Caco-2 (cell line): ENCODE measurements at regions not wholly inside any gene's neighbourhood (a gene's known extent, or its start where the extent isn't known, plus 50 kb on each side); places are given as distances from the start of the nearest gene placed in this dataset.

Experiments
- BruUV-seq: library from RNA; stranded (reverse); fragments of 400-500 nt; replicated peaks from 2 replicates; lab custom pipeline; 2021; lab: Mats Ljungman, UMichigan
- CTCF ChIA-PET: fragments of 300-600 bp; sonication (Branson Sonifier 250); formaldehyde crosslinking; loops from one replicate; lab custom pipeline; 2022; ENCODE audit warnings: antibody characterized with exemption; lab: Charles Lee
- POLR2A ChIA-PET: fragments of 300-600 bp; sonication (Branson Sonifier 250); formaldehyde crosslinking; loops from one replicate; lab custom pipeline; 2022; ENCODE audit warnings: antibody characterized with exemption; lab: Charles Lee
- DNase-seq, 2 experiments: peaks; one replicate each; pipeline versions ENCODE4 v3.0.0 to v3.0.0-alpha.2; 2020 to 2022
- H3K27me3 ChIP-seq: replicated peaks from 2 replicates; pipeline ENCODE4 v1.6.0; 2011; ENCODE audit warnings: low read length; ENCODE audit not compliant: control insufficient read depth, insufficient read depth
- H3K36me3 ChIP-seq: 2 replicates; pipeline ENCODE4 v1.5.1; 2011; ENCODE audit warnings: low read length; ENCODE audit not compliant: control insufficient read depth, insufficient read depth
- H3K4me1 ChIP-seq: fragments of 250-450 bp; sonication (Bioruptor Pico); 2 replicates; pipeline ENCODE4 v1.5.1; 2020; ENCODE audit warnings: mild to moderate bottlenecking
- H3K4me3 ChIP-seq: 2 replicates; pipeline ENCODE4 v1.5.1; 2011; ENCODE audit warnings: low read depth, mild to moderate bottlenecking, control low read depth, low read length
- H3K9me3 ChIP-seq: fragments of 250-450 bp; sonication (Bioruptor Pico); 2 replicates; pipeline ENCODE4 v1.5.1; 2020; ENCODE audit warnings: mild to moderate bottlenecking, moderate library complexity
- H3K27ac Mint-ChIP-seq: one replicate; pipeline ENCODE4 v1.8.0; 2022; ENCODE audit warnings: mixed read lengths; ENCODE audit not compliant: unreplicated experiment
- H3K27me3 Mint-ChIP-seq: one replicate; pipeline ENCODE4 v1.8.0; 2022; ENCODE audit warnings: mixed read lengths; ENCODE audit not compliant: insufficient read depth, unreplicated experiment
- H3K36me3 Mint-ChIP-seq: one replicate; pipeline ENCODE4 v1.8.0; 2022; ENCODE audit warnings: mild to moderate bottlenecking, mixed read lengths; ENCODE audit not compliant: insufficient read depth, unreplicated experiment
- H3K4me1 Mint-ChIP-seq: one replicate; pipeline ENCODE4 v1.8.0; 2022; ENCODE audit warnings: low read depth, mixed read lengths; ENCODE audit not compliant: unreplicated experiment
- H3K4me3 Mint-ChIP-seq: one replicate; pipeline ENCODE4 v1.8.0; 2022; ENCODE audit warnings: mild to moderate bottlenecking, moderate library complexity, mixed read lengths; ENCODE audit not compliant: unreplicated experiment
- H3K9me3 Mint-ChIP-seq: one replicate; pipeline ENCODE4 v1.8.0; 2022; ENCODE audit warnings: mixed read lengths; ENCODE audit not compliant: unreplicated experiment
- CTCF ChIP-seq, 2 experiments: fragments of 200-600 bp in 1 of 2; IDR thresholded peaks; 1 replicate in 1 of 2; 2 replicates in 1 of 2; pipeline versions ENCODE4 v1.5.1 to v1.8.0; 2011 to 2022; ENCODE audit warnings: antibody characterized with exemption in 1 of 2, control low read depth in 1 of 2, inconsistent platforms in 1 of 2, low read depth in 1 of 2, low read length in 1 of 2, mild to moderate bottlenecking in 1 of 2, moderate library complexity in 1 of 2; ENCODE audit not compliant: insufficient read depth in 1 of 2, severe bottlenecking in 1 of 2, unreplicated experiment in 1 of 2
- intact Hi-C: fragments of 100-400 bp; cut with micrococcal nuclease; formaldehyde crosslinking; loops from one replicate; pipeline ENCODE4 v1.10.0; 2022; ENCODE audit not compliant: unreplicated experiment

DNA sequence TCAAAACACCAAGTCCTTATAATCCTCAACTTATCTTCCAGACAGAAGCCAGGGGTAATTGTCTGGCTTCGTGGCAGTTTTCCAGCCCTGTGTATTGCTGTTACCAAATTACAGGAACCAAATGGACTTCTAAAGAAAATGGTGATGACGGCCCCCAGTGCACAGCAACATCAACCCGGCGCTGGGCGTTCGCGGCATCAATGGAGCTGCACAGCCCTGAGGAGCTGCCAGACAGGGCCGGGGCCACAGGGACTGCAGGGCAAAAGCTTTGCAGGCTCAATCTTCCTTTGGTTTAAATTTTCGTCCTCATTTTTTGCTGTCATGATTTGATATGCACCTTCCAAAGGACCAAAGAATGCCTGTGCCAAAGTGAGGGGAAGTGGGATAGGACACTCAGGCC is 292.5 kb downstream of the BRD1 start:
- POLR2A ChIA-PET, result no interaction called here

DNA sequence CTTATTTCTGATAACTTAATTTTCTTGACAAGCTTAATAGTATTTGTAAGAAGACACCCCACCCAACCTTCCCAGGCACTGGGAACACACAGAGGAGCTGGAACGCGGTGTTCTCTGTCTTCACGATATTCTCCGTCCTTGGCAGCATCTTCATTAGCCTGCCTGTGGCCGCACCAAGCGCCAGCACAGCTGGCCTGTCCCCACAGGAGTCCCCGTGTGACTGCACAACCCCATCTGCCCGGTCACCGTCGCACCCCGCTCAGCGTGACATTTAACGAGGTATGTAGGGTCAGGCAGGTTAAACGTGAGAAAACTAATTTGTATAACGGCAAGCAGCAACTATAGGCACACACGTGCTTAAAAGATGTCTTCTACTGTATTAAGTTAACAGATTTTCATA is 293.3 kb downstream of the BRD1 start:
- H3K4me3 Mint-ChIP-seq, result no peak overlapping the region
- TF ChIP-seq CTCF (IDR thresholded peaks at IDR 0.05; ENCODE audit: insufficient read depth in 1 of 2, low read depth in 1 of 2, low read length in 1 of 2, severe bottlenecking in 1 of 2, unreplicated experiment in 1 of 2), result no peak
- H3K9me3 ChIP-seq, result no peaks in the 10 kb centered on the region
- H3K4me1 ChIP-seq, result no peaks in the 10 kb centered on the region
- no peaks in the 10 kb centered on the region for H3K9me3 Mint-ChIP-seq
- ChIA-PET CTCF (no interaction called here), POLR2A (no interaction called here)
- DNase-seq, result no peak
- H3K27me3 Mint-ChIP-seq, result no peaks in the 10 kb centered on the region
- no peak overlapping the region for H3K27ac Mint-ChIP-seq
- no peaks in the 10 kb centered on the region for H3K4me1 Mint-ChIP-seq
- H3K36me3 Mint-ChIP-seq, result no peaks in the 10 kb centered on the region
- H3K4me3 ChIP-seq, result no peak overlapping the region
- H3K27me3 ChIP-seq, result no peaks in the 10 kb centered on the region
- H3K36me3 ChIP-seq, result no peaks in the 10 kb centered on the region
- intact Hi-C loops, result no loop called here
- BruUV-seq, result no TSS peak

More for the DNA sequence above, 292.5 kb downstream of the BRD1 start:
- Mint-ChIP-seq H3K9me3 (no peaks in the 10 kb centered on the region), H3K36me3 (no peaks in the 10 kb centered on the region), H3K4me3 (no peak overlapping the region), H3K27ac (no peak overlapping the region), H3K4me1 (no peaks in the 10 kb centered on the region), H3K27me3 (no peaks in the 10 kb centered on the region)
- no peak for DNase-seq
- TF ChIP-seq CTCF (IDR thresholded peaks at IDR 0.05; ENCODE audit: insufficient read depth in 1 of 2, low read depth in 1 of 2, low read length in 1 of 2, severe bottlenecking in 1 of 2, unreplicated experiment in 1 of 2), result no peak
- CTCF ChIA-PET, result no interaction called here
- intact Hi-C loops, result no loop called here
- H3K9me3 ChIP-seq, result no peaks in the 10 kb centered on the region
- no TSS peak for BruUV-seq
- H3K4me1 ChIP-seq, result no peaks in the 10 kb centered on the region
- no peak overlapping the region for H3K4me3 ChIP-seq
- H3K36me3 ChIP-seq, result no peaks in the 10 kb centered on the region
- H3K27me3 ChIP-seq, result no peaks in the 10 kb centered on the region

DNA sequence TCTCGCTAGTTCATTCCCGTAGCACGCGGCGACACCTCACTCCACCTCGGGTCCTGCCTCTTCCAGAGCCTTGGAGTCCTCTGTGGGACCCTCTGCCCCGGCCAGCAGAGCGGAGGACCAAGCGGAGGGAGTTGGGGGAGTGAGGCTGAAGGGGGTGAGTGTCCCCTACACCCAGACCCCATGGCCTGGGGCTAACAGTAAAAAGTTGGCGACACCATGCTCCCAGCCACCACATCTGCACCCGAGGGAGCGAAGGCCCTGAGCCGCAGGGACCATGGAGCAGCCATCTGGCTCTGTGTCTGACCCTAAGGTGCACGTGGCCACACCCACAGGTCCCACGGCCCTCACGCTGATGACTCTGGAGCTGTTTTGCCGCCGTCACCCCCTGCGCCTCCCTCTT is 293.8 kb downstream of the BRD1 start:
- no peak overlapping the region for H3K27ac Mint-ChIP-seq
- CTCF ChIA-PET, result no interaction called here
- H3K27me3 ChIP-seq, result no peaks in the 10 kb centered on the region
- no peak overlapping the region for H3K4me3 Mint-ChIP-seq
- no peaks in the 10 kb centered on the region for H3K9me3 ChIP-seq
- no peaks in the 10 kb centered on the region for H3K4me1 Mint-ChIP-seq
- H3K4me3 ChIP-seq, result no peak overlapping the region
- no TSS peak for BruUV-seq
- H3K36me3 ChIP-seq, result no peaks in the 10 kb centered on the region
- H3K9me3 Mint-ChIP-seq, result no peaks in the 10 kb centered on the region
- POLR2A ChIA-PET, result no interaction called here
- intact Hi-C loops, result no loop called here
- DNase-seq, result no peak
- H3K36me3 Mint-ChIP-seq, result no peaks in the 10 kb centered on the region
- no peaks in the 10 kb centered on the region for H3K4me1 ChIP-seq
- no peak for TF ChIP-seq CTCF (IDR thresholded peaks at IDR 0.05; ENCODE audit: insufficient read depth in 1 of 2, low read depth in 1 of 2, low read length in 1 of 2, severe bottlenecking in 1 of 2, unreplicated experiment in 1 of 2)
- H3K27me3 Mint-ChIP-seq, result no peaks in the 10 kb centered on the region
